Stimulated activated naive CD8-positive, alpha-beta T cell treated with anti-CD3 and anti-CD28 coated beads, Interleukin-15, amount 100 ng/mL, for 72 hours (primary cell): ENCODE measurements at regions not wholly inside any gene's neighbourhood (a gene's known extent, or its start where the extent isn't known, plus 50 kb on each side); places are given as distances from the start of the nearest gene placed in this dataset.
"Not testable (repeated sequence)": the region's sequence is repeated elsewhere in the genome, so short reads cannot be mapped to it uniquely, and the experiment has no call there.

Experiments used
- ATAC-seq: fragments of 150-1000 bp; cut with Tn5 transposase; 2 replicates; pipeline ENCODE4 v1.10.0; 2021; ENCODE audit warnings: mild to moderate bottlenecking, moderate library complexity
- DNase-seq, 2 donors: peaks; one replicate each; pipeline ENCODE4 v3.0.0; 2021 to 2022
- H3K27ac Mint-ChIP-seq, 2 donors: one replicate each; pipeline ENCODE4 v1.8.0; 2022; ENCODE audit warnings: mild to moderate bottlenecking in 2 of 2, mixed read lengths in 2 of 2, moderate library complexity in 2 of 2
- H3K27me3 Mint-ChIP-seq: one replicate; pipeline ENCODE4 v1.8.0; 2022; ENCODE audit warnings: mixed read lengths
- H3K4me1 Mint-ChIP-seq: one replicate; pipeline ENCODE4 v1.8.0; 2022; ENCODE audit warnings: mild to moderate bottlenecking, mixed read lengths
- H3K4me3 Mint-ChIP-seq, 2 donors: one replicate each; pipeline ENCODE4 v1.8.0; 2022; ENCODE audit warnings: mild to moderate bottlenecking in 2 of 2, mixed read lengths in 2 of 2, moderate library complexity in 1 of 2
- H3K9me3 Mint-ChIP-seq, 2 donors: one replicate each; pipeline ENCODE4 v1.8.0; 2022; ENCODE audit warnings: mixed read lengths in 2 of 2

DNA sequence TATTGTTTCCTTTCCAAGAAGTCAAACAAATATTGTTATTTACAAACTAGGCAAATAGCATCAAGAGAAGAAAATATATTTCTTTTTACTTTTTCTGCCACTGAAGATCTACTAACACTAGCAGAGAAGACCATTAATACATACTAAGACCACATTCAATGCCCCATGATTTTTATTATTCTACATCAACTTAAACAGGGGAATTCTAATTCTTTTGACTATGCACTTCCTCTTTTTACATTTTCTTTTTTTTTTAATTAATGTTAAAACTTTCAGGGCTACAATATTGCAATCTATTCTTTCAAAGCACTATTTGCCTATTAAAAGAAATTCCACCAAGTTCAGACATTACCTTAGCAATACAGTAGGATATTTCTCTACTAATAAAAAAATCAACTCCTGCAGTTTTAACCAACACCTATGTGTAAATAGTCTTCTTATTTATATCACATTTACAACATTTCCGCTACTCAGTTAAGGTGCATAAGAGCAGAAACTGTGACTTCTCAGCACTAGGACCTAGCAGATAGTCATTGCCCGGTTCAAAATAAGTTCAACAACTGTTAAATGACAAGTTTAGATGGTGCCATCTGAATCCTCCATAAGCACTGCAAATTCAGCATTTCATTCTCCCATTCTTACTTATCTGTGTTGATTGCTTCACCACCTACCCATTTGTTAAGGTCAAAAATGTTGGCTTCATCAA lies 513.5 kb downstream of the TTLL7 start:
- not testable (repeated sequence) for ATAC-seq, DNase-seq, H3K4me3 Mint-ChIP-seq, H3K27me3 Mint-ChIP-seq, H3K9me3 Mint-ChIP-seq
- Mint-ChIP-seq H3K27ac (peak overlapping the region in 1 of 2 donors; percentile 40), H3K4me1 (peaks cover 57% of the 10 kb centered on the region)

DNA sequence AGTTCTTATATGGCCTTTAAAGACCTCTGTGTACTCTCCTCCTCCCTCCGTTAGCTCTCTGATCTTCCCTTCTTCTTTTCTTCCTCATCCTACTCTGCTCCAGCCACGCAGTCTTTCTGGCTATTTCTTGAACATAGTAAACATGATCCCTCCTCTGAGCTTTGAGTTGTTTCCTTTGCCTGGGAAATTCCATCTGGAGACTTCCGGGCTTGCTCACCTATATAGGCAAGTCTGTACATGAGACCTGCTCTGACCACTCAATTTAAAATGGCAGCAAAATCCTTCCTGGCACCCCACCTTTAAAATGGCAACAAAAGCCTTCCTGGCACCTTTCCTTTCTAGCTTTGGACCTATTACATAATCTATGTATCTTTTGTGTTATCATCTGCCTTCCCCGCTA lies 517.6 kb downstream of the TTLL7 start:
- not testable (repeated sequence) for H3K27ac Mint-ChIP-seq, DNase-seq

DNA sequence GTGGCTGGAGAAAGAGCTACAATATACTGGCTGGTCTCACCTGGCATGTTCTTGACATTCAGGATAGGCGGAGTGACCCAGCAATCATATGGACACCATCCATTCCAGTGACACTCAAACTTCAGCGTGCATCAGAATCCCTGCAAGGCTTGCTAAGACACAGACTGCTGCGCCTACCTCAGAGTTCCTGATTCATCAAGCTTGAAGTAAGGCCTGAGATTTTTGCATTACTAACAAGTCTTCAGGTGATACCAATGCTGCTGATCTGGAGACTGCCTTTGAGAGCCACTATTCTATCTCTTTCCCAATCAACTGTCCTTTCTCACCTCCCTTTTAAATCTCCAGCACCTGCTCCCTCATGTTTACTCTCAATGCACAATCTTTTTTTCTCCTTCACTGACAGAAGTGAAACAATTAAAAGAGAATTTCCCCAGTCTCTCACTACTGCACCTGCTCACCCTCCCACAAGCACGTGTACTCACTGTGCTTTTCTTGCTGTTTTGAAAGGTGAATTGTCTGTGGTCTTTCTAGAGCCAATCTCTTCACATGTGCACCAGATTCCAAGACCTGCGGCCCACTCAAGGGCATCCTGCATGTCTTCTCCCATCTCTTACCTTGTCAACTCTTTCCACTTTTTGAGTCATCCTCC lies 519.2 kb downstream of the TTLL7 start:
- H3K4me3 Mint-ChIP-seq, DNase-seq, H3K27me3 Mint-ChIP-seq, ATAC-seq, H3K9me3 Mint-ChIP-seq: not testable (repeated sequence)
- Mint-ChIP-seq H3K27ac (peak overlapping the region in 1 of 2 donors; percentile 10), H3K4me1 (peaks cover 23% of the 10 kb centered on the region)

More for the DNA sequence above, 517.6 kb downstream of the TTLL7 start:
- H3K27me3 Mint-ChIP-seq, H3K4me3 Mint-ChIP-seq, H3K9me3 Mint-ChIP-seq, ATAC-seq: not testable (repeated sequence)
- peaks cover 31% of the 10 kb centered on the region for H3K4me1 Mint-ChIP-seq

DNA sequence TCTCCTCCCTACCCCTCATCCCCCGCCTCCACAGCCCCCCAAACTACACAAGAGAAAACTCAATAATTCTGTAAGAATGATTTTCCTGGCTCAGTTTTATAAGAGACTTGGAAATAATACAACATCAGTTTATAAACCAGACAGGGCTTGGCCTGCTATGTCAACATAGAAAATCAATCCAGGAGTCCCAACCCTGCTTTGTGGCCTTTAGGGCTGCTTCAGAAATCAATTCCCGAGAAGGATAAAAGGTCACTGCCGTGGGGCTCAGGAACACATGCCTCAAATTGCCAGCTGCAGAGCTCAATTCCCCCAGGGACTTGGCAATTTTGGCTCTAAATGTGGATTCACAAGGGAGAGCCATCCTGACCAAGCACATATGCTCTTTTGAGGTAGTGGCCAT lies 520.8 kb downstream of the TTLL7 start:
- ATAC-seq, H3K9me3 Mint-ChIP-seq, H3K27me3 Mint-ChIP-seq, H3K27ac Mint-ChIP-seq, DNase-seq, H3K4me3 Mint-ChIP-seq: not testable (repeated sequence)
- H3K4me1 Mint-ChIP-seq, result peaks cover 23% of the 10 kb centered on the region

DNA sequence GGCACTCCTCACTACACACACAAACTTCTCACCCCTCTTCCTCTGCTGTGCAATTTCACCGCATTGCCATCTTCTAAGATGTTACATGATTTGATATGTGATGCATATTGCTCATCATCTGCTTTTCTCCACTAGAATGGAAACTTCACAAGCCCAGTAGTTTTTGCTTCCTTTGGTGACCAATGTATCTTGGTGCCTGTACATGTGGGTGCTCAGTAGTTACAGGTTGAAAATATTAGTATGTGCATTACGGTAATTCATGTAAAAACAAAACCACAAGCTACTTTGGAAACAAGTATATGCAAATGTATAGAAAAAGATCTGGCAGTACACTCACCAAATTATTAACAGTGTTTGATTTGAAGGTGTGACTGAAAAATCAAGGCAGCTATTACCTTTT lies 522.4 kb downstream of the TTLL7 start:
- Mint-ChIP-seq H3K4me1 (peaks cover 23% of the 10 kb centered on the region), H3K4me3 (peak overlapping the region in 1 of 2 donors; percentile 24)
- H3K27ac Mint-ChIP-seq, H3K27me3 Mint-ChIP-seq, H3K9me3 Mint-ChIP-seq: not testable (repeated sequence)
- ATAC-seq (peak; percentile 90), DNase-seq (peak in 1 of 2 donors; percentile 19)

DNA sequence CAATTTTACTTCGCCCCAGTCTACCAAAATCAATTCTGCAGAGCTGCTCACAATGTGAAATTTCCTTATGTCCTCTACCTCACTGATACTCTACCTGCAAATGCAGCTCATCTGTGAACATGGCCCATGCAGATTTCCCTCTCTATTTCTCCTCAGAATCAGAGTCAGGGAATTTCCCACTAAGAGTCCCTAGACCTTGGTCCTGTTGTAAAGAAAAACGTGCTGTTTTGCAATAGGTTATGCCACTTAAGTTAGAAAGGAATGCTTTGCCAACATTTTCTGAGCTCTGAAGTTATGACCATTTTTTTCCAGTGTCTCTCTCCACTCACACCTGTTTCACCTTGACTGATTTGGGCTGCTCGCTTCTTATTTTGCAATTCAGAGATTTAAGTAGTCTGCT lies 524.0 kb downstream of the TTLL7 start:
- peaks cover 10% of the 10 kb centered on the region for H3K4me1 Mint-ChIP-seq
- ATAC-seq, result not testable (repeated sequence)

DNA sequence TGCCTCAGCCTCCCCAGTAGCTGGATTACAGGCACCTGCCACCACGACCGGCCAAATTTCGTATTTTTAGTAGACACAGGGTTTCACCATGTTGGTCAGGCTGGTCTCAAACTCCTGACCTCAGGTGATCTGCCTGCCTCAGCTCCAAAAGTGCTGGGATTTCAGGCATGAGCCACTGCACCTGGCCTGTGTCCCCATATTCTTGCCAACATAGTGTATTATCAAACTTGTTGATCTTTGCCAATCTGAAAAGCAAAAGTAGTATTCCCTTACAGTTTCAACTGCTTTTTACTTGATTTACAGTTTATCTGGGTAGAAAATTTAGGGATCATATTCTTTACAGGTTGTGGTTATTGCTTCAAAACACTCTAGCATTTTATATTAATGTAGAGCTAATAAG lies 524.9 kb downstream of the TTLL7 start:
- not testable (repeated sequence) for H3K27ac Mint-ChIP-seq, H3K27me3 Mint-ChIP-seq, H3K4me1 Mint-ChIP-seq, DNase-seq, H3K9me3 Mint-ChIP-seq, H3K4me3 Mint-ChIP-seq, ATAC-seq

More for the DNA sequence above, 524.0 kb downstream of the TTLL7 start:
- not testable (repeated sequence) for H3K27me3 Mint-ChIP-seq, DNase-seq, H3K9me3 Mint-ChIP-seq, H3K27ac Mint-ChIP-seq, H3K4me3 Mint-ChIP-seq

DNA sequence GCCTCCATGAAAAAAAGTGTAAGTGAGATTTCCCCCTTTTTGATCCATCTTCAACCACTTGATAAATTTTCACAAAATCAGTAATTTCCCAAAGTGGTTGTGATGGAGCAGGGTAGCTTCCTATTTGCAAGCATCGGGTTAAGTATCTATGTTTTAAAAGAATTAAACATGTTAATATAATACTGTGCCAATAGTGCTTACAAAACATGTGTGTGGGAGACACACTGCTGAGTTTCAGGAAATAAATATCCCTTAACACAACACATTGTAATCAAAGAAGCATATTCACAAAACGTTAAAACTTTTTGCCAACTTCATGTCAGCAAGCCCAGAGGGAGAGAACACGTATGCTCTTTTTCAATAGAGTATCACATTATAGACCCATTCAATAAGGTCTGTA lies 526.9 kb downstream of the TTLL7 start:
- H3K4me3 Mint-ChIP-seq, H3K9me3 Mint-ChIP-seq, DNase-seq, ATAC-seq, H3K27ac Mint-ChIP-seq, H3K27me3 Mint-ChIP-seq, H3K4me1 Mint-ChIP-seq: not testable (repeated sequence)

DNA sequence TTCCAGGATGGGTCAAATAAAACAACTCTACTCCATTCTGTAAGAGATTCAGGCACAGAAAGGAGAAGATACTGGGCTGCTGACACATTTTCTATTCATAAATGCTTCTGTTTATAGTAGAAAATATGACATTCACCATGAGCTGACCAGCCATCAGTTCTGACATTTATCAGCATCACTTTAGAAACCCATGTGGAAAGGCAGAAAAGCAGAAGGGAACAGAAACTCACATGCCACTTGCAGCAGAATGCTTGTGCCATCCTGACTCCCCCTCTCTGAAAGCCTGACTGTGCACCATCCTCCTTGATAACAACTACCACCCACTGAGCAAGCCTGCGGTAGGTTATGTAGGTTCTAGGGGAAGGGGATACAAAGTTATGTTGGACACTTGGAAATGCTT lies 527.7 kb downstream of the TTLL7 start:
- not testable (repeated sequence) for DNase-seq, H3K4me3 Mint-ChIP-seq, H3K27ac Mint-ChIP-seq, H3K9me3 Mint-ChIP-seq, H3K4me1 Mint-ChIP-seq, ATAC-seq, H3K27me3 Mint-ChIP-seq

DNA sequence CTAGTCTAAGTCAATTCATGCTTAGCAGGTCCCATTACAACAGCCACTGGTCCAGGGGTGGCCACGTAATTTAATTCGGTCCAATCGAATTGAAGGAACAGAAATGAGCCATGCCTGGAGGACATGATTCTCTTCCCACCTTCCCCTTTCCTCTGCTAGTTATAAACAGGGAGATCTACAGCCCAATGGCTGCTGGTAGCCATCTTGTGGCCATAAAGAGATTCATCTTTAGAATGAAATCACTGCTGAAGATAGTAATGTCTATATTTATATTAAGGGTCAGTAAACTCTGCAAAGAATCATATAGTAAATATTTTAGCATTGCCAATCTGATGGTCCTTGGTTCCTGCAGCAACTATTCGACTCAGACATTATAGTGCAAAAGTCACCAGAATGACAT lies 530.6 kb downstream of the TTLL7 start:
- not testable (repeated sequence) for H3K27me3 Mint-ChIP-seq, H3K4me1 Mint-ChIP-seq, H3K4me3 Mint-ChIP-seq, DNase-seq, ATAC-seq, H3K9me3 Mint-ChIP-seq
- peak overlapping the region in 1 of 2 donors; percentile 8 for H3K27ac Mint-ChIP-seq

DNA sequence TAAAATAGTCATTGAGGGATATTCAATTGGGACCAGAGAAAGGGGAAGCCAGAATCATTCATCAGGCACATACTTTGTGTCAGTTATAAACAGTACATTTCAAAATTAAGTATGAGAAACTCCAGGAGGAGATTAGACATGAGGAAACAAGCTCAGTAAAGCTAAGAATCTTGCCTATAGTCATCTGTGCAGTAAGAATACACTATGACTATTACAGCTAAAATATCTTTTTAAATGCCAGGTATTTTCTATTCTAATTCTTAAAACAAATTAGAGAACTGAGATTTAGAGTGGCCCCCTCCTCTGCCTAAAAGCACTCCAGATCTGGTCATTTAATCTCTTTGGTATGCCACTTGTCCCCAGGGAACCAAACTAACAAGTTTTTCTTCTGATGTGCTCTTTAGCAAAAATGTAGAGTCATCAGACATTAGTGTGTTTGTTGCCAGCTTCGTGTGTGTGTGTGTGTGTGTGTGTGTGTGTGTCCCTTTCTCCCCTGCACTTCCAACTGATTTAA lies 541.1 kb downstream of the TTLL7 start:
- not testable (repeated sequence) for H3K27me3 Mint-ChIP-seq, H3K4me1 Mint-ChIP-seq, H3K9me3 Mint-ChIP-seq, DNase-seq, ATAC-seq, H3K27ac Mint-ChIP-seq, H3K4me3 Mint-ChIP-seq

DNA sequence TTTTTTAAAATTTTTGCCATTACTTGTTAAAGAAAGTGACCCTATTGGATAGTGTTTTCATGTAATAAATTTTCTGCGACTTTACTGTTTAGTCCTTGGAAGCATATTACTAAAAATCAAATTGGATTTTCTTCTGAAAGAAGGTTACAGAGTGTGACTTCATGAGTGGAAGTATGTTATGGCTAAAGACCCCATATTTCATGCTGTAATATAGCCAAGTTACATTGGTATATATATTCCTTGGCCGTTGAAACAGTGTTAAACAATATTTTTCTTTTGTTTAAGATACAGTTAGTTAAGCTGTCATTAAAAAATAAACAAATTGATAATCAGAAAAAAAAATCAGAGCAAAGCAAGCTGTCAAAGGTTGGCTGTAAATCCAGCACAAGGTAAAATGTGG lies 541.7 kb downstream of the TTLL7 start:
- not testable (repeated sequence) for ATAC-seq, DNase-seq, H3K27me3 Mint-ChIP-seq, H3K9me3 Mint-ChIP-seq, H3K4me1 Mint-ChIP-seq, H3K27ac Mint-ChIP-seq, H3K4me3 Mint-ChIP-seq

DNA sequence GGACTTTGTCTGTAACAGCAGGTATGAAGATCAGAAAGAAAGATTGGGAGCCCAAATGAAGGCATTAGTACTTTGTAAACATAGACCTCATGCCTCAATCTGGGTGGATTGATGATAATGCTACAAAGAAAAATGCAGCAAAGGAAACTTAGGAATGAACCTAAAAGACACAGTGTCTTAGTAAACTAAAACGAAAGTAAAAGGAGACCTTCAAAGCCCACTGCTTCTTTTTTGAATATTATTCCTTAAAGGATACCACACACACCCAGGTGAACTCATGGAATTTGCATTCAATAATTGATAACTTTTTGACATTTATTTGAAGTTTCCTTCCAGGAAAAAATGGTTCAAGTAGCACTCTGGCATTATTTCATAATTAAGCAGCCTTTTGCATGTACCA lies 543.2 kb downstream of the TTLL7 start:
- not testable (repeated sequence) for H3K9me3 Mint-ChIP-seq, H3K27me3 Mint-ChIP-seq, DNase-seq, H3K4me1 Mint-ChIP-seq, ATAC-seq
- peak overlapping the region; percentile 45 to 68 for H3K4me3 Mint-ChIP-seq
- peak overlapping the region in 1 of 2 donors; percentile 86 for H3K27ac Mint-ChIP-seq

DNA sequence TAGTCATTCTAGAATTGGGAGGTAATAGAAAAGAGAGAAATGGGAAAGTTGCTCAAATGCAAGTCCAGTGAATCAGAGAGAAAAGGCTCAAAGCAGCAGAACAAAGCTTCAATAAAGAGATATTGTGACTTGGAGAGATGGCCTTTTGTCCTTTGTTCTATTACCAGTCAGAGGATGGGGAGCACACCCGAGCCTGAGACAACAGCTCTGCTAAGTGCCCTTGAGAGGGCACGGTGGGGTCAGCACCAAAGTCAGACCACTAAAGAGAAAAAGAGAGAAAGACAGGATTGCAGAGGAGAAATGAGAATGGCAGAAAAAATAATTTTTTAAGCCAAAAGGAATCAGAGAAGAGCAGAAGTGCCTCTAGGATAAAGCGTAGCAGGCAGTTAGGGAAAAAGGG lies 553.1 kb downstream of the TTLL7 start:
- DNase-seq, H3K9me3 Mint-ChIP-seq, H3K27ac Mint-ChIP-seq, ATAC-seq, H3K27me3 Mint-ChIP-seq, H3K4me3 Mint-ChIP-seq, H3K4me1 Mint-ChIP-seq: not testable (repeated sequence)

DNA sequence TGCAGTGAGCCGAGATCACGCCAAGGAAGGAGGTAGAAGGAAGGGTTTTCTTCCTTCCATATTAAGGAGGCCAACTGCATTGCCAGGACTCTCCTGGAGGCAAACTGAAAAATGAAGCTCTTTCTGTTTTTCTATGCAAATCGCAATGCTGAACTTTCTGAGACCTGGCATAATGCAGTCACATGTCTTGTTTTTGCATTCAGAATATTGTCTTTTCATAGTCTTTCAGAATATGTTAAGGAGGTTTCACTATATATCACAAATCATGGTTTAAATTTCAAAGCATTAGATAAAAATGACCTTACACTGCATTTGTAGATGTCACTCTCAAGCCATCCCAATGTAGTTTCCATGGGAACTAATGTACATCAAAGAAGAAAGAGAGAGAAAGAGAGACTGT lies 556.5 kb downstream of the TTLL7 start:
- not testable (repeated sequence) for ATAC-seq, H3K9me3 Mint-ChIP-seq, DNase-seq, H3K4me3 Mint-ChIP-seq, H3K27ac Mint-ChIP-seq, H3K27me3 Mint-ChIP-seq, H3K4me1 Mint-ChIP-seq

DNA sequence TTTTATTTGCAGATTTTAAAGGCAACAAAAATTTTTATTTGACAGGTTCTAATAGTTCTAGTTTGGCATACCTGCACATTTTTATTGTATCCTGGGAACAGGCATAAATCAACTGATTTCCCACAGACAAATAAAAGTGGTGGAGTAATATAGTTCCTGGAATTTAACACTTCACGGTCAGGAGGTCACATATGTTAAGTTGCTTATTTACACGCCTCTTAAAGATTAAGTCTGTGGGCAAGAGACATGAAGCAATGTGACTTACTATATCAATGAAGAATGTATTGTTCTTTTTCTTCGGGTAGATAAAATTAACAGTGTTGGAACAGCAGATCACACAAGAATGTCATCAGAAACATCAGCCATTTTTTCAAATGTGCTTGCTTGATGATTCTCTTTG lies 558.3 kb downstream of the TTLL7 start:
- not testable (repeated sequence) for H3K27me3 Mint-ChIP-seq, ATAC-seq, H3K4me1 Mint-ChIP-seq, H3K27ac Mint-ChIP-seq, H3K9me3 Mint-ChIP-seq, DNase-seq, H3K4me3 Mint-ChIP-seq
